ENCODE measurements at regions not wholly inside any gene's neighbourhood (a gene's known extent, or its start where the extent isn't known, plus 50 kb on each side); places are given as distances from the start of the nearest gene placed in this dataset.

GRCh38 chr4:148680884-148681283, 238.7 kb upstream of the NR3C2 start:
- Histone ChIP-seq H3K27me3 (no peaks in the 10 kb centered on the region), H3K27ac (no peak overlapping the region), H3K4me1 (no peaks in the 10 kb centered on the region), H3K4me3 (no peak overlapping the region), H3K36me3 (no peaks in the 10 kb centered on the region), H3K9me3 (no peaks in the 10 kb centered on the region)
- DNase-seq (no peak), ATAC-seq (no peak), FAIRE-seq (peak; percentile 75)
- intact Hi-C loops (cut with DNase I): no loop called here
- 70 to 73% methylated on average over 2 of the region's 2 CpGs for WGBS, 2 donors
- TF ChIP-seq, protein P1, sequence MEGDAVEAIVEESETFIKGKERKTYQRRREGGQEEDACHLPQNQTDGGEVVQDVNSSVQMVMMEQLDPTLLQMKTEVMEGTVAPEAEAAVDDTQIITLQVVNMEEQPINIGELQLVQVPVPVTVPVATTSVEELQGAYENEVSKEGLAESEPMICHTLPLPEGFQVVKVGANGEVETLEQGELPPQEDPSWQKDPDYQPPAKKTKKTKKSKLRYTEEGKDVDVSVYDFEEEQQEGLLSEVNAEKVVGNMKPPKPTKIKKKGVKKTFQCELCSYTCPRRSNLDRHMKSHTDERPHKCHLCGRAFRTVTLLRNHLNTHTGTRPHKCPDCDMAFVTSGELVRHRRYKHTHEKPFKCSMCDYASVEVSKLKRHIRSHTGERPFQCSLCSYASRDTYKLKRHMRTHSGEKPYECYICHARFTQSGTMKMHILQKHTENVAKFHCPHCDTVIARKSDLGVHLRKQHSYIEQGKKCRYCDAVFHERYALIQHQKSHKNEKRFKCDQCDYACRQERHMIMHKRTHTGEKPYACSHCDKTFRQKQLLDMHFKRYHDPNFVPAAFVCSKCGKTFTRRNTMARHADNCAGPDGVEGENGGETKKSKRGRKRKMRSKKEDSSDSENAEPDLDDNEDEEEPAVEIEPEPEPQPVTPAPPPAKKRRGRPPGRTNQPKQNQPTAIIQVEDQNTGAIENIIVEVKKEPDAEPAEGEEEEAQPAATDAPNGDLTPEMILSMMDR (IDR thresholded peaks at IDR 0.05): no peak

DNA sequence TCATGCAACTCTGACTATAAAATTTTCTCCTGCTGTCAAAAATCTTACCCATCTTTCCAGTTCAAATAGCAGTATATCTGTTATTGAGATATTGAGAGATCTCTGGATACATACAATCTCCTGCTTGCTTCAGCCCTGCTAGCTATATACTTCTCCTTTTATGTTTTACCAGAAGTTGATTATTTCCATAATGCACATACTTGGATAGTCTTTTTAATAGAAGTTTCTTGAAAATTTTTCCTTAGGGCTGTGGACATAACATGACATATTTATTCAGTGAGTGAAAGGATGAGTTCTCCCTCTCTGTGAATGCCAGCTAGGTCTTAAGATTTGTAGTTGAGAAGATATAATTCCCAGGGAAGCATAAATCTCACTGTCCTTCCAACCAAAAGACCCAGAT, 234.1 kb upstream of the NR3C2 start:
- no peak for DNase-seq
- Histone ChIP-seq H3K36me3 (no peaks in the 10 kb centered on the region), H3K27ac (no peak overlapping the region), H3K4me1 (no peaks in the 10 kb centered on the region), H3K4me3 (no peak overlapping the region), H3K9me3 (no peaks in the 10 kb centered on the region), H3K27me3 (no peaks in the 10 kb centered on the region)
- no peak for ATAC-seq
- TF ChIP-seq, protein P1 (IDR thresholded peaks at IDR 0.05): no peak
- FAIRE-seq: no peak
- intact Hi-C loops (cut with DNase I): no loop called here

- H3K27me3 ChIP-seq: no peaks in the 10 kb centered on the region
- no peak overlapping the region for H3K27ac ChIP-seq
- 66 to 77% methylated on average over 3 of the region's 3 CpGs for whole genome bisulfite sequencing, 2 donors
- TF ChIP-seq, protein P1 (IDR thresholded peaks at IDR 0.05): no peak
- no peak overlapping the region for H3K4me3 ChIP-seq
- H3K36me3 ChIP-seq: no peaks in the 10 kb centered on the region
- no peak for ATAC-seq
- intact Hi-C loops (cut with DNase I): no loop called here
- DNase-seq: no peak
- H3K4me1 ChIP-seq: no peaks in the 10 kb centered on the region
- no peak for FAIRE-seq
- no peaks in the 10 kb centered on the region for H3K9me3 ChIP-seq
Measured at GRCh38 chr4:148674876-148675275, 232.7 kb upstream of the NR3C2 start.

- Histone ChIP-seq H3K27me3 (no peaks in the 10 kb centered on the region), H3K4me3 (no peak overlapping the region), H3K36me3 (no peaks in the 10 kb centered on the region), H3K4me1 (no peaks in the 10 kb centered on the region), H3K27ac (no peak overlapping the region), H3K9me3 (no peaks in the 10 kb centered on the region)
- intact Hi-C loops (cut with DNase I): no loop called here
- 93% methylated on average over 5 of the region's 5 CpGs for WGBS, 2 donors
- ATAC-seq (no peak), FAIRE-seq (no peak), DNase-seq (no peak)
- TF ChIP-seq, protein P1 (IDR thresholded peaks at IDR 0.05): no peak
Measured at GRCh38 chr4:148664636-148665035, 222.4 kb upstream of the NR3C2 start.

- FAIRE-seq (no peak), ATAC-seq (no peak), DNase-seq (no peak)
- Histone ChIP-seq H3K4me3 (no peak overlapping the region), H3K27ac (no peak overlapping the region), H3K36me3 (no peaks in the 10 kb centered on the region), H3K4me1 (no peaks in the 10 kb centered on the region), H3K27me3 (no peaks in the 10 kb centered on the region), H3K9me3 (peaks cover 0 to 6% (median 0%) of the 10 kb centered on the region in 4 donors)
- intact Hi-C loops (cut with DNase I): no loop called here
- 93 to 95% methylated on average over 2 of the region's 2 CpGs for WGBS, 2 donors
- TF ChIP-seq, protein P1 (IDR thresholded peaks at IDR 0.05): no peak
Measured at GRCh38 chr4:148654131-148654530, 211.9 kb upstream of the NR3C2 start.
